ENCODE measurements at regions not wholly inside any gene's neighbourhood (a gene's known extent, or its start where the extent isn't known, plus 50 kb on each side); places are given as distances from the start of the nearest gene placed in this dataset.

DNA sequence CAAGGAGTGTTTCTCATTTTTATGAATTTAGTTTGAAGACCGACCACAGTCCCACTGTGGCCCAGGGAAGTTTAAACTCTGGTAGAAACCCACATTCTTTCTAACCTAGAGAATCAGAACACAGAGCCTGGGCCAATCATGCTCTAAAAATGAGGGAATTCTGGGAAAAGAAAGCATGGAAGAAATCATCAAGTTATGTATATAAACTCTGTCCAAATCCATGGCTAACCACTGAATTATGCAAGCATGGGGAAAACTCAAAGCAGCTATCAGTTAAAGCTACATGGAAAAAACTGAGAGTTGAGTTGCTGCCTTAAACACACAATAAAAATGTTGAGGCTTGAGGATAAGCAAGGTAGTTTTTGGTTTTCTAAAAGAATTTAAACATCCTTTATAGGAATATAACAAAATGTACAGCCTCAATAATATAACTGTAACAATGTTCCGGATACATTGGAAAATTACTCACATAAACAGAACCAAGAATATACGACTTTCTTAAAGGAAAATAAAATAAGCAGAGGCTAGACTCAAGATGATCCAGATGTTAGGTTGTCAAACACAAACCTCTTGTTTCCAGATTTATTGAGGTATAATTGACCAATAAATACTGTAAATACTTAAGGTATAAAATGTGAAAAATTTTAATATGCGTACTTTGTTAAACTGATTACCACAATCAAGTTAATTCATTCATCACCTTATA, 311.2 kb upstream of the GNAI1 start:
- TF ChIP-seq, protein P1, sequence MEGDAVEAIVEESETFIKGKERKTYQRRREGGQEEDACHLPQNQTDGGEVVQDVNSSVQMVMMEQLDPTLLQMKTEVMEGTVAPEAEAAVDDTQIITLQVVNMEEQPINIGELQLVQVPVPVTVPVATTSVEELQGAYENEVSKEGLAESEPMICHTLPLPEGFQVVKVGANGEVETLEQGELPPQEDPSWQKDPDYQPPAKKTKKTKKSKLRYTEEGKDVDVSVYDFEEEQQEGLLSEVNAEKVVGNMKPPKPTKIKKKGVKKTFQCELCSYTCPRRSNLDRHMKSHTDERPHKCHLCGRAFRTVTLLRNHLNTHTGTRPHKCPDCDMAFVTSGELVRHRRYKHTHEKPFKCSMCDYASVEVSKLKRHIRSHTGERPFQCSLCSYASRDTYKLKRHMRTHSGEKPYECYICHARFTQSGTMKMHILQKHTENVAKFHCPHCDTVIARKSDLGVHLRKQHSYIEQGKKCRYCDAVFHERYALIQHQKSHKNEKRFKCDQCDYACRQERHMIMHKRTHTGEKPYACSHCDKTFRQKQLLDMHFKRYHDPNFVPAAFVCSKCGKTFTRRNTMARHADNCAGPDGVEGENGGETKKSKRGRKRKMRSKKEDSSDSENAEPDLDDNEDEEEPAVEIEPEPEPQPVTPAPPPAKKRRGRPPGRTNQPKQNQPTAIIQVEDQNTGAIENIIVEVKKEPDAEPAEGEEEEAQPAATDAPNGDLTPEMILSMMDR (conservative IDR thresholded peaks at IDR 0.05), result no peak
- no peak for TF ChIP-seq ZFX (IDR thresholded peaks at IDR 0.05)

Measured in C4-2B (cell line).